ENCODE measurements at regions not wholly inside any gene's neighbourhood (a gene's known extent, or its start where the extent isn't known, plus 50 kb on each side); places are given as distances from the start of the nearest gene placed in this dataset.

GRCh38 chr15:60057554-60057953 is 53.4 kb downstream of the FOXB1 start:
- no peak for TF ChIP-seq CTCF (IDR thresholded peaks at IDR 0.05; ENCODE audit: borderline replicate concordance, insufficient read depth, low read depth, low read length)
- H3K4me3 ChIP-seq (ENCODE audit: low read depth, low read length) = no peak overlapping the region

- no peak for TF ChIP-seq CTCF (IDR thresholded peaks at IDR 0.05; ENCODE audit: borderline replicate concordance, insufficient read depth, low read depth, low read length)
- H3K4me3 ChIP-seq (ENCODE audit: low read depth, low read length) = no peak overlapping the region
Observed at GRCh38 chr15:60059186-60059585, 55.1 kb downstream of the FOXB1 start.

- no peak for TF ChIP-seq CTCF (IDR thresholded peaks at IDR 0.05; ENCODE audit: borderline replicate concordance, insufficient read depth, low read depth, low read length)
- H3K4me3 ChIP-seq (ENCODE audit: low read depth, low read length) = no peak overlapping the region
Observed at GRCh38 chr15:60061758-60062157, 57.6 kb downstream of the FOXB1 start.

- no peak overlapping the region for H3K4me3 ChIP-seq (ENCODE audit: low read depth, low read length)
- TF ChIP-seq CTCF (IDR thresholded peaks at IDR 0.05; ENCODE audit: borderline replicate concordance, insufficient read depth, low read depth, low read length) = no peak
Observed at GRCh38 chr15:60062826-60063225, 58.7 kb downstream of the FOXB1 start.

- TF ChIP-seq CTCF (IDR thresholded peaks at IDR 0.05; ENCODE audit: borderline replicate concordance, insufficient read depth, low read depth, low read length) = no peak
- no peak overlapping the region for H3K4me3 ChIP-seq (ENCODE audit: low read depth, low read length)
Observed at GRCh38 chr15:60065951-60066350, 61.8 kb downstream of the FOXB1 start.

- no peak overlapping the region for H3K4me3 ChIP-seq (ENCODE audit: low read depth, low read length)
- TF ChIP-seq CTCF (IDR thresholded peaks at IDR 0.05; ENCODE audit: borderline replicate concordance, insufficient read depth, low read depth, low read length) = no peak
Observed at GRCh38 chr15:60070838-60071493, 66.9 kb downstream of the FOXB1 start.

- TF ChIP-seq CTCF (IDR thresholded peaks at IDR 0.05; ENCODE audit: borderline replicate concordance, insufficient read depth, low read depth, low read length) = no peak
- H3K4me3 ChIP-seq (ENCODE audit: low read depth, low read length) = no peak overlapping the region
Observed at GRCh38 chr15:60072826-60073465, 68.8 kb downstream of the FOXB1 start.

Measured in GM12875 (cell line).